ENCODE measurements at regions not wholly inside any gene's neighbourhood (a gene's known extent, or its start where the extent isn't known, plus 50 kb on each side); places are given as distances from the start of the nearest gene placed in this dataset.
A peak's percentile ranks its signal among the peaks of the same experiment; 100 is the strongest.

DNA sequence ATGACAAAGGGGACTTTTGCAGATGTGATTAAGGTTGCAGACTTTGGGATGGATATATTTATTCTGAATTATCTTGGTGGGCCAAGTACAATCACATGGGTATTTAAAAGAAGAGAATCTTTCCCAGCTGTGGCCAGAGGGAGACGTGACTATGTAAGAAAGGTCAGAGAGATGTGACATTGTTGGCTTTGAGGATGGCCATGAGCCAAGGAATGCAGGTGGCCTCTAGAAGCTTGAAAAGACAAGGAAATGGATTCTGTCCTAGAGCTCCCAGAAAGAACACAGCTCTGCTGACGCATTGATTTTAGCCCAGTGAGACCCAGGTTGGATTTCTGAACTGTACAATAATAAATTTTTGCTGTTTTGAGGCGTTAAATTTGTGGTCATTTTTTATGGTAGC is 616.0 kb upstream of the TBL1XR1 start:
- Histone ChIP-seq H3F3A (ENCODE audit: insufficient read depth, low read depth) (peaks cover 46% of the 10 kb centered on the region), H2AFZ (no peak overlapping the region), H3K27me3 (ENCODE audit: insufficient read depth, low read depth) (no peaks in the 10 kb centered on the region), H4K20me1 (ENCODE audit: insufficient read depth) (no peaks in the 10 kb centered on the region), H3K79me2 (ENCODE audit: low read depth) (no peaks in the 10 kb centered on the region), H3K4me1 (replicated peaks; ENCODE audit: insufficient read depth) (peaks cover 61% of the 10 kb centered on the region), H3K4me2 (no peak overlapping the region), H3K9me3 (ENCODE audit: insufficient read depth, low read depth) (peaks cover 39% of the 10 kb centered on the region), H3K27ac (no peak overlapping the region), H3K4me3 (no peak overlapping the region), H3K9me2 (ENCODE audit: insufficient read depth) (no peaks in the 10 kb centered on the region), H3K36me3 (ENCODE audit: low read depth) (peaks cover 6% of the 10 kb centered on the region; the same call in 1 of the 2 replicates)
- BruUV-seq (replicated peaks), result no TSS peak
- TF ChIP-seq CTCF (conservative IDR thresholded peaks at IDR 0.05), result no peak
- TF ChIP-seq EZH2 (IDR thresholded peaks at IDR 0.05; ENCODE audit: low read depth), result no peak
- intact Hi-C loops (cut with micrococcal nuclease; ENCODE audit: unreplicated experiment), result loop anchor here (5.0 to 10.0 kb wide), 7 partner anchors 71 to 1334 kb away; partner anchors contain the start of gene PIK3CA
- ChIA-PET POLR2A (ENCODE audit: unreplicated experiment) (interaction anchor here (0.7 kb wide), 1 partner anchor 11 kb away, joined by 3 read pairs; no protein-coding TSS in a partner anchor), CTCF (no interaction called here)
- DNase-seq, result peak; percentile 69 to 80

DNA sequence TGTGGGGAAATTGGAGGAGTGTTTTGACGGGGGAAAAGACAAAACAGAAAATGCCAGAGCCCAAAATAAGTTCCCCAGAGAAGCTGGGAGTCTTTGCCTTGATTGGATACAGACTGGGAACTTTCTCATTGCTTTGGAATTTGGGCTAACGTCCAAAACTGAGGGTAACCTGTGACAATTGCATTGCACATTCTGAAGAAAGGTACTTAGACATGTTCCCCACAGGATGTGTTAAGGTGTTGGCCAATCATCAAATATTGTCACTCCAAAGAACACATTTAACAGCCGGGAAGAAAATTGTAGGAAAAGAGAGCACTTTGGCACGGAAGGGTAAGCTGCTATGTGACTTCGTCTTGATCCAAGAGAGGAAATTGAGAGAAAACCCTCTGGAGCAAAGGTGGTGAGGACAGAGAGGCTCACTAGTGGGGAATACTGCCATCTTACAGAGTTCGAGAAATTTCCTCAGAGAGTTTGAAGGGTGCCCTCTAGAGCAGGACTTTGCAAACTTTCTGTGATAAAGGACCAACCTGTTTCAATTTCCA is 619.5 kb upstream of the TBL1XR1 start:
- H3K4me1 ChIP-seq (replicated peaks; ENCODE audit: insufficient read depth), result peaks cover 40% of the 10 kb centered on the region
- no peaks in the 10 kb centered on the region for H4K20me1 ChIP-seq (ENCODE audit: insufficient read depth)
- peaks cover 2% of the 10 kb centered on the region; the same call in 1 of the 2 replicates for H3K36me3 ChIP-seq (ENCODE audit: low read depth)
- H3K27ac ChIP-seq, result peak overlapping the region; percentile 76
- intact Hi-C loops (cut with micrococcal nuclease; ENCODE audit: unreplicated experiment), result loop anchor here (1.0 to 10.0 kb wide), 9 partner anchors 40 to 762 kb away; partner anchors contain the start of gene TBL1XR1
- H3K79me2 ChIP-seq (ENCODE audit: low read depth), result no peaks in the 10 kb centered on the region
- TF ChIP-seq EZH2 (IDR thresholded peaks at IDR 0.05; ENCODE audit: low read depth) (no peak), CTCF (conservative IDR thresholded peaks at IDR 0.05) (peak; percentile 46; the same call in 1 of the 2 replicates)
- H2AFZ ChIP-seq, result peak overlapping the region; percentile 72
- POLR2A ChIA-PET (ENCODE audit: unreplicated experiment), result interaction anchor here (0.6 kb wide), 1 partner anchor 314 kb away, joined by 6 read pairs; no protein-coding TSS in a partner anchor
- BruUV-seq (replicated peaks), result no TSS peak
- peaks cover 38% of the 10 kb centered on the region for H3K9me3 ChIP-seq (ENCODE audit: insufficient read depth, low read depth)
- peak overlapping the region; percentile 43 for H3K4me2 ChIP-seq
- H3K4me3 ChIP-seq, result 0 out of 2 replicates have a peak overlapping the region, but pooled peaks have one; percentile 1
- no peaks in the 10 kb centered on the region for H3K27me3 ChIP-seq (ENCODE audit: insufficient read depth, low read depth)
- no peaks in the 10 kb centered on the region for H3K9me2 ChIP-seq (ENCODE audit: insufficient read depth)
- DNase-seq, result peak; percentile 75 to 97
- CTCF ChIA-PET, result interaction anchor here (0.7 to 0.8 kb wide), 2 partner anchors 126 to 292 kb away, joined by 3 to 5 read pairs; no protein-coding TSS in a partner anchor
- H3F3A ChIP-seq (ENCODE audit: insufficient read depth, low read depth), result peaks cover 27% of the 10 kb centered on the region

GRCh38 chr3:177817751-177818150 is 620.5 kb upstream of the TBL1XR1 start:
- Histone ChIP-seq H3K4me3 (no peak overlapping the region), H2AFZ (no peak overlapping the region), H3K27me3 (ENCODE audit: insufficient read depth, low read depth) (no peaks in the 10 kb centered on the region), H3K79me2 (ENCODE audit: low read depth) (no peaks in the 10 kb centered on the region), H3K4me1 (replicated peaks; ENCODE audit: insufficient read depth) (peaks cover 41% of the 10 kb centered on the region), H3F3A (ENCODE audit: insufficient read depth, low read depth) (peaks cover 27% of the 10 kb centered on the region), H3K4me2 (no peak overlapping the region), H3K9me3 (ENCODE audit: insufficient read depth, low read depth) (peaks cover 28% of the 10 kb centered on the region), H3K9me2 (ENCODE audit: insufficient read depth) (no peaks in the 10 kb centered on the region), H3K36me3 (ENCODE audit: low read depth) (0 out of 2 replicates have a peak, but pooled peaks cover 6% of the 10 kb centered on the region), H3K27ac (peak overlapping the region; percentile 76), H4K20me1 (ENCODE audit: insufficient read depth) (no peaks in the 10 kb centered on the region)
- POLR2A ChIA-PET (ENCODE audit: unreplicated experiment), result no interaction called here
- intact Hi-C loops (cut with micrococcal nuclease; ENCODE audit: unreplicated experiment), result loop anchor here (2.0 to 10.0 kb wide), 6 partner anchors 41 to 763 kb away; partner anchors contain the start of gene TBL1XR1
- CTCF ChIA-PET, result no interaction called here
- TF ChIP-seq EZH2 (IDR thresholded peaks at IDR 0.05; ENCODE audit: low read depth) (no peak), CTCF (conservative IDR thresholded peaks at IDR 0.05) (no peak)
- BruUV-seq (replicated peaks), result no TSS peak
- no peak for DNase-seq

All from PC-9 (cell line).